Muscle of leg (tissue), 3 donors: ENCODE measurements at regions not wholly inside any gene's neighbourhood (a gene's known extent, or its start where the extent isn't known, plus 50 kb on each side); places are given as distances from the start of the nearest gene placed in this dataset.

Experiments used
- DNase-seq: peaks from one replicate; pipeline ENCODE4 v3.0.0; 2013
- H3K27ac ChIP-seq: one replicate; pipeline ENCODE4 v1.5.1; 2013; ENCODE audit warnings: mild to moderate bottlenecking, low read length, control low read depth
- H3K27me3 ChIP-seq: one replicate; pipeline ENCODE4 v1.6.1; 2013; ENCODE audit warnings: low read length; ENCODE audit not compliant: control insufficient read depth, insufficient read depth
- H3K36me3 ChIP-seq: one replicate; pipeline ENCODE4 v1.6.1; 2013; ENCODE audit warnings: low read length; ENCODE audit not compliant: control insufficient read depth, insufficient read depth
- H3K4me1 ChIP-seq: one replicate; pipeline ENCODE4 v1.6.1; 2013; ENCODE audit warnings: low read length; ENCODE audit not compliant: control insufficient read depth, insufficient read depth
- H3K4me3 ChIP-seq: one replicate; pipeline ENCODE4 v1.5.1; 2013; ENCODE audit warnings: low read length, control low read depth
- H3K9me3 ChIP-seq: replicated peaks from 2 replicates; pipeline ENCODE4 v1.6.1; 2013; ENCODE audit warnings: low read depth, low read length; ENCODE audit not compliant: control insufficient read depth
- WGBS: methylation state at CpG from one replicate; pipeline ENCODE4 v1.1.5; 2013; ENCODE audit warnings: missing lambda C conversion rate; ENCODE audit not compliant: insufficient coverage; 5-methylcytosine and 5-hydroxymethylcytosine counted together

GRCh38 chr15:38890194-38890593 is 325.6 kb upstream of the RASGRP1 start:
- Histone ChIP-seq H3K27ac (no peak overlapping the region), H3K9me3 (peaks cover 3% of the 10 kb centered on the region), H3K27me3 (no peaks in the 10 kb centered on the region), H3K36me3 (no peaks in the 10 kb centered on the region), H3K4me1 (peaks cover 7% of the 10 kb centered on the region), H3K4me3 (no peak overlapping the region)
- WGBS: no CpG with 5 or more reads among the region's 3 CpGs
- DNase-seq: no peak

GRCh38 chr15:38893925-38894242 is 329.3 kb upstream of the RASGRP1 start:
- Histone ChIP-seq H3K4me3 (no peak overlapping the region), H3K27me3 (no peaks in the 10 kb centered on the region), H3K27ac (no peak overlapping the region), H3K4me1 (peaks cover 2% of the 10 kb centered on the region), H3K9me3 (peaks cover 3% of the 10 kb centered on the region), H3K36me3 (no peaks in the 10 kb centered on the region)
- DNase-seq: no peak

- Histone ChIP-seq H3K27me3 (no peaks in the 10 kb centered on the region), H3K27ac (peak overlapping the region; percentile 69), H3K4me3 (no peak overlapping the region), H3K36me3 (no peaks in the 10 kb centered on the region), H3K9me3 (peaks cover 3% of the 10 kb centered on the region), H3K4me1 (no peaks in the 10 kb centered on the region)
- peak; percentile 85 for DNase-seq
- no CpG with 5 or more reads among the region's 2 CpGs for WGBS
Measured at GRCh38 chr15:38894243-38894948, 329.8 kb upstream of the RASGRP1 start.

GRCh38 chr15:38895326-38896255 is 331.0 kb upstream of the RASGRP1 start:
- Histone ChIP-seq H3K9me3 (peaks cover 3% of the 10 kb centered on the region), H3K27ac (no peak overlapping the region), H3K4me1 (no peaks in the 10 kb centered on the region), H3K4me3 (no peak overlapping the region), H3K27me3 (no peaks in the 10 kb centered on the region), H3K36me3 (no peaks in the 10 kb centered on the region)
- WGBS: no CpG with 5 or more reads among the region's 5 CpGs
- DNase-seq: no peak

GRCh38 chr15:38896647-38897046 is 332.0 kb upstream of the RASGRP1 start:
- no peak for DNase-seq
- Histone ChIP-seq H3K27ac (no peak overlapping the region), H3K9me3 (peaks cover under 1% of the 10 kb centered on the region), H3K27me3 (no peaks in the 10 kb centered on the region), H3K4me1 (no peaks in the 10 kb centered on the region), H3K4me3 (no peak overlapping the region), H3K36me3 (no peaks in the 10 kb centered on the region)
- no CpG with 5 or more reads among the region's 1 CpG for WGBS

- WGBS: no CpG with 5 or more reads among the region's 1 CpG
- no peaks in the 10 kb centered on the region for H3K4me1 ChIP-seq
- no peak overlapping the region for H3K27ac ChIP-seq
- H3K4me3 ChIP-seq: no peak overlapping the region
- H3K27me3 ChIP-seq: no peaks in the 10 kb centered on the region
- no peak for DNase-seq
- no peaks in the 10 kb centered on the region for H3K36me3 ChIP-seq
- no peaks in the 10 kb centered on the region for H3K9me3 ChIP-seq
Measured at GRCh38 chr15:38897551-38897950, 332.9 kb upstream of the RASGRP1 start.

GRCh38 chr15:38898236-38898635 is 333.6 kb upstream of the RASGRP1 start:
- H3K27ac ChIP-seq: no peak overlapping the region
- H3K27me3 ChIP-seq: no peaks in the 10 kb centered on the region
- no peaks in the 10 kb centered on the region for H3K9me3 ChIP-seq
- no peak for DNase-seq
- H3K36me3 ChIP-seq: no peaks in the 10 kb centered on the region
- H3K4me1 ChIP-seq: no peaks in the 10 kb centered on the region
- no CpG with 5 or more reads among the region's 1 CpG for WGBS
- no peak overlapping the region for H3K4me3 ChIP-seq

- Histone ChIP-seq H3K27ac (no peak overlapping the region), H3K27me3 (no peaks in the 10 kb centered on the region), H3K9me3 (no peaks in the 10 kb centered on the region), H3K4me3 (no peak overlapping the region), H3K4me1 (no peaks in the 10 kb centered on the region), H3K36me3 (no peaks in the 10 kb centered on the region)
- no CpG with 5 or more reads among the region's 2 CpGs for WGBS
- peak; percentile 66 for DNase-seq
Measured at GRCh38 chr15:38899300-38899699, 334.7 kb upstream of the RASGRP1 start.

- Histone ChIP-seq H3K9me3 (no peaks in the 10 kb centered on the region), H3K4me1 (no peaks in the 10 kb centered on the region), H3K36me3 (no peaks in the 10 kb centered on the region), H3K27ac (no peak overlapping the region), H3K27me3 (no peaks in the 10 kb centered on the region), H3K4me3 (no peak overlapping the region)
- WGBS: 100% methylated on average over 1 of the region's 4 CpGs
- peak; percentile 14 for DNase-seq
Measured at GRCh38 chr15:38904298-38904697, 339.7 kb upstream of the RASGRP1 start.

- no peaks in the 10 kb centered on the region for H3K36me3 ChIP-seq
- no peak for DNase-seq
- H3K27ac ChIP-seq: no peak overlapping the region
- WGBS: 55% methylated on average over 1 of the region's 1 CpG
- H3K4me1 ChIP-seq: no peaks in the 10 kb centered on the region
- H3K4me3 ChIP-seq: no peak overlapping the region
- no peaks in the 10 kb centered on the region for H3K27me3 ChIP-seq
- H3K9me3 ChIP-seq: peaks cover 3% of the 10 kb centered on the region
Measured at GRCh38 chr15:38905632-38906031, 341.0 kb upstream of the RASGRP1 start.
